Neural cell (in vitro differentiated cells): ENCODE measurements at regions not wholly inside any gene's neighbourhood (a gene's known extent, or its start where the extent isn't known, plus 50 kb on each side); places are given as distances from the start of the nearest gene placed in this dataset.

Experiments
- H2AFZ ChIP-seq: fragments of 200-600, 300-800 bp; sonication (generic), shearing (Covaris generic); 2 replicates; pipeline ENCODE4 v1.6.0; 2014; ENCODE audit warnings: low read depth, mild to moderate bottlenecking, antibody characterized with exemption, low read length, moderate library complexity
- H3F3A ChIP-seq: fragments of 200-600 bp; shearing (Covaris generic); 2 replicates; pipeline ENCODE4 v1.6.1; 2016; ENCODE audit warnings: mild to moderate bottlenecking, moderate library complexity, mixed read lengths, antibody characterized with exemption, low read length; ENCODE audit not compliant: insufficient read depth, poor library complexity, severe bottlenecking
- H3K27ac ChIP-seq: fragments of 200-600, 300-800 bp; sonication (generic), shearing (Covaris generic); 2 replicates; pipeline ENCODE4 v1.5.1; 2014; ENCODE audit warnings: mild to moderate bottlenecking, low read length, moderate library complexity
- H3K27me3 ChIP-seq: fragments of 300-800, 200-600 bp; sonication (generic), shearing (Covaris generic); 2 replicates; pipeline ENCODE4 v1.6.0; 2014; ENCODE audit warnings: mild to moderate bottlenecking, low read depth, low read length, moderate library complexity; ENCODE audit not compliant: insufficient read depth
- H3K36me3 ChIP-seq: fragments of 300-800, 200-600 bp; sonication (generic), shearing (Covaris generic); 2 replicates; pipeline ENCODE4 v1.5.1; 2014; ENCODE audit warnings: mild to moderate bottlenecking, antibody characterized with exemption, low read length, moderate library complexity; ENCODE audit not compliant: insufficient read depth
- H3K4me2 ChIP-seq: fragments of 300-800, 200-600 bp; sonication (generic), shearing (Covaris generic); 2 replicates; pipeline ENCODE4 v1.6.0; 2014; ENCODE audit warnings: mild to moderate bottlenecking, low read length
- H3K4me3 ChIP-seq: fragments of 300-800, 200-600 bp; sonication (generic), shearing (Covaris generic); 2 replicates; pipeline ENCODE4 v1.5.1; 2014; ENCODE audit warnings: mild to moderate bottlenecking, low read length, moderate library complexity
- H3K79me2 ChIP-seq: fragments of 200-600 bp; shearing (Covaris generic); replicated peaks from 2 replicates; pipeline ENCODE4 v1.6.0; 2014; ENCODE audit warnings: mild to moderate bottlenecking, low read length, moderate library complexity; ENCODE audit not compliant: insufficient read depth
- H3K9ac ChIP-seq: fragments of 300-800, 200-600 bp; sonication (generic), shearing (Covaris generic); 2 replicates; pipeline ENCODE4 v1.6.1; 2016; ENCODE audit warnings: mild to moderate bottlenecking, low read length, mixed read lengths
- H3K9me2 ChIP-seq: fragments of 200-600 bp; shearing (Covaris generic); 2 replicates; pipeline ENCODE4 v1.6.1; 2016; ENCODE audit warnings: mild to moderate bottlenecking, low read length, mixed read lengths; ENCODE audit not compliant: insufficient read depth
- H3K9me3 ChIP-seq: fragments of 200-600, 300-800 bp; sonication (generic), shearing (Covaris generic); 2 replicates; pipeline ENCODE4 v1.6.1; 2016; ENCODE audit warnings: mild to moderate bottlenecking, mixed run types, low read length, moderate library complexity, mixed read lengths
- H4K20me1 ChIP-seq: fragments of 200-600 bp; shearing (Covaris generic); 2 replicates; pipeline ENCODE4 v1.6.1; 2016; ENCODE audit warnings: mild to moderate bottlenecking, mixed run types; ENCODE audit not compliant: insufficient read depth
- EP300 ChIP-seq: fragments of 450-650 bp; conservative IDR thresholded peaks from 2 replicates; pipeline ENCODE4 v1.6.1; 2014; ENCODE audit warnings: antibody characterized with exemption, mild to moderate bottlenecking, moderate library complexity; ENCODE audit not compliant: poor library complexity, severe bottlenecking
- EZH2 ChIP-seq: fragments of 200-600, 300-800 bp; shearing (Covaris generic), sonication (generic); IDR thresholded peaks from 2 replicates; pipeline ENCODE4 v1.6.1; 2014; ENCODE audit warnings: antibody characterized with exemption, low read length, borderline replicate concordance, mild to moderate bottlenecking; ENCODE audit not compliant: insufficient read depth, poor library complexity, severe bottlenecking
- MXI1 ChIP-seq: fragments of 450-650 bp; conservative IDR thresholded peaks from 2 replicates; pipeline ENCODE4 v1.6.1; 2014; ENCODE audit warnings: antibody characterized with exemption, mild to moderate bottlenecking; ENCODE audit not compliant: poor library complexity, severe bottlenecking
- POLR2AphosphoS5 ChIP-seq: IDR thresholded peaks from 2 replicates; pipeline ENCODE4 v1.6.1; 2012
- RAD21 ChIP-seq: fragments of 450-650 bp; conservative IDR thresholded peaks from 2 replicates; pipeline ENCODE4 v1.6.1; 2014; ENCODE audit warnings: antibody characterized with exemption, mild to moderate bottlenecking, moderate library complexity
- SMC3 ChIP-seq: fragments of 450-650 bp; conservative IDR thresholded peaks from 2 replicates; pipeline ENCODE4 v1.6.1; 2014; ENCODE audit warnings: antibody characterized with exemption, mild to moderate bottlenecking, moderate library complexity; ENCODE audit not compliant: poor library complexity
- TAF1 ChIP-seq: IDR thresholded peaks from 2 replicates; pipeline ENCODE4 v1.6.1; 2012; ENCODE audit warnings: low read depth
- TF ChIP-seq, protein P1 (sequence below): fragments of 450-650 bp; IDR thresholded peaks from 2 replicates; pipeline ENCODE4 v1.5.1; 2014; ENCODE audit warnings: antibody characterized with exemption, mild to moderate bottlenecking, moderate library complexity; ENCODE audit not compliant: poor library complexity, severe bottlenecking
- TF ChIP-seq, protein P2 (sequence below): IDR thresholded peaks from 2 replicates; pipeline ENCODE4 v1.6.1; 2012; ENCODE audit warnings: borderline replicate concordance

DNA sequence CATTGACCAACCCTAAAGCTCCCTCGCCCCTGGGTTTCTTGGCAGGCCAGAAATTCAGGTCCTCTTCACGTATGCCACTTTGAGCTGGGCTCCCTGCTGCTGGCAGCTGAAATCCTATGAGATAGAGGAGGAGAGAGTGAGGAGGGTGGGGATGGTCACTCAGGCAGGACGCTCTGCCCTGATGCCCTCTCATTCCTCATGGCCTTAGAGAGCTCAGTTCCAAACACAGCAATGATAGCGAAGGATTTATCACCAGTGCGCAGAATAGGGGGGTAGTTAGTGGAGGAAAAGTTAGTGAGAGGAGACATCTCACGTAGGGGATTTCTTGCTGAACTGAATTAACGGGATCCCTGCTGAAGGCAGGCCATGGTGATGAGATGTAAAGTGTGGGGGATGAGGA, 84.2 kb upstream of the PMEPA1 start:
- H4K20me1 ChIP-seq: no peaks in the 10 kb centered on the region
- no peak overlapping the region for H3K4me3 ChIP-seq
- no peak for TF ChIP-seq RAD21
- TF ChIP-seq MXI1: no peak
- TF ChIP-seq, protein P1, sequence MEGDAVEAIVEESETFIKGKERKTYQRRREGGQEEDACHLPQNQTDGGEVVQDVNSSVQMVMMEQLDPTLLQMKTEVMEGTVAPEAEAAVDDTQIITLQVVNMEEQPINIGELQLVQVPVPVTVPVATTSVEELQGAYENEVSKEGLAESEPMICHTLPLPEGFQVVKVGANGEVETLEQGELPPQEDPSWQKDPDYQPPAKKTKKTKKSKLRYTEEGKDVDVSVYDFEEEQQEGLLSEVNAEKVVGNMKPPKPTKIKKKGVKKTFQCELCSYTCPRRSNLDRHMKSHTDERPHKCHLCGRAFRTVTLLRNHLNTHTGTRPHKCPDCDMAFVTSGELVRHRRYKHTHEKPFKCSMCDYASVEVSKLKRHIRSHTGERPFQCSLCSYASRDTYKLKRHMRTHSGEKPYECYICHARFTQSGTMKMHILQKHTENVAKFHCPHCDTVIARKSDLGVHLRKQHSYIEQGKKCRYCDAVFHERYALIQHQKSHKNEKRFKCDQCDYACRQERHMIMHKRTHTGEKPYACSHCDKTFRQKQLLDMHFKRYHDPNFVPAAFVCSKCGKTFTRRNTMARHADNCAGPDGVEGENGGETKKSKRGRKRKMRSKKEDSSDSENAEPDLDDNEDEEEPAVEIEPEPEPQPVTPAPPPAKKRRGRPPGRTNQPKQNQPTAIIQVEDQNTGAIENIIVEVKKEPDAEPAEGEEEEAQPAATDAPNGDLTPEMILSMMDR: no peak
- TF ChIP-seq, protein P2, sequence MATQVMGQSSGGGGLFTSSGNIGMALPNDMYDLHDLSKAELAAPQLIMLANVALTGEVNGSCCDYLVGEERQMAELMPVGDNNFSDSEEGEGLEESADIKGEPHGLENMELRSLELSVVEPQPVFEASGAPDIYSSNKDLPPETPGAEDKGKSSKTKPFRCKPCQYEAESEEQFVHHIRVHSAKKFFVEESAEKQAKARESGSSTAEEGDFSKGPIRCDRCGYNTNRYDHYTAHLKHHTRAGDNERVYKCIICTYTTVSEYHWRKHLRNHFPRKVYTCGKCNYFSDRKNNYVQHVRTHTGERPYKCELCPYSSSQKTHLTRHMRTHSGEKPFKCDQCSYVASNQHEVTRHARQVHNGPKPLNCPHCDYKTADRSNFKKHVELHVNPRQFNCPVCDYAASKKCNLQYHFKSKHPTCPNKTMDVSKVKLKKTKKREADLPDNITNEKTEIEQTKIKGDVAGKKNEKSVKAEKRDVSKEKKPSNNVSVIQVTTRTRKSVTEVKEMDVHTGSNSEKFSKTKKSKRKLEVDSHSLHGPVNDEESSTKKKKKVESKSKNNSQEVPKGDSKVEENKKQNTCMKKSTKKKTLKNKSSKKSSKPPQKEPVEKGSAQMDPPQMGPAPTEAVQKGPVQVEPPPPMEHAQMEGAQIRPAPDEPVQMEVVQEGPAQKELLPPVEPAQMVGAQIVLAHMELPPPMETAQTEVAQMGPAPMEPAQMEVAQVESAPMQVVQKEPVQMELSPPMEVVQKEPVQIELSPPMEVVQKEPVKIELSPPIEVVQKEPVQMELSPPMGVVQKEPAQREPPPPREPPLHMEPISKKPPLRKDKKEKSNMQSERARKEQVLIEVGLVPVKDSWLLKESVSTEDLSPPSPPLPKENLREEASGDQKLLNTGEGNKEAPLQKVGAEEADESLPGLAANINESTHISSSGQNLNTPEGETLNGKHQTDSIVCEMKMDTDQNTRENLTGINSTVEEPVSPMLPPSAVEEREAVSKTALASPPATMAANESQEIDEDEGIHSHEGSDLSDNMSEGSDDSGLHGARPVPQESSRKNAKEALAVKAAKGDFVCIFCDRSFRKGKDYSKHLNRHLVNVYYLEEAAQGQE: no peak
- TF ChIP-seq EZH2: no peak
- TF ChIP-seq SMC3: no peak
- TF ChIP-seq TAF1: no peak
- TF ChIP-seq POLR2AphosphoS5: no peak
- TF ChIP-seq EP300: no peak

DNA sequence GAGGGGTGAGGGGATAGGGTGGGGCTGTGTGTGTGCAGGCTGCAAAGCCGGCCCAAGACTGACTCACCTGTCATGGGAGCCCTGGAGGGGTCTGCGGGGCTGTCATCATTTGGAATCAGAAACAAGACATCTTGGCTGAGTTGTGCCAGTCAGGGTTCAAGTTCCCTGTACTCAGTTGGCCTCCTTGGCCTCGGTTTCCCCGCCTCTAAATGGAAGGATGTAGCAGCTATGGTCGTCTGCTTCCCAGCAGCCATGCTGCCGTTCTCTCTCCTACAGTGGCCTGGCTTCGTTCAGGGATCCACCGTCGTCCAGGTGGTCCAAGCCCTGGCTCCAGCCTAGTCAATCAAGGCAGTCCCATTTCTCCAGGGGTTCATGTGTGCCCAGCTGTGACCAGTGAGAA, 83.6 kb upstream of the PMEPA1 start:
- H3K4me2 ChIP-seq: no peak overlapping the region
- no peaks in the 10 kb centered on the region for H3K9me3 ChIP-seq
- H3K27me3 ChIP-seq: no peaks in the 10 kb centered on the region
- H2AFZ ChIP-seq: no peak overlapping the region
- no peaks in the 10 kb centered on the region for H3K79me2 ChIP-seq
- no peak overlapping the region for H3K4me3 ChIP-seq
- no peaks in the 10 kb centered on the region for H3K9me2 ChIP-seq
- no peaks in the 10 kb centered on the region for H4K20me1 ChIP-seq
- no peak overlapping the region for H3K27ac ChIP-seq
- no peak overlapping the region for H3K9ac ChIP-seq
- H3F3A ChIP-seq: no peaks in the 10 kb centered on the region
- TF ChIP-seq POLR2AphosphoS5 (no peak), MXI1 (no peak), RAD21 (no peak), EZH2 (no peak)
- TF ChIP-seq, protein P2: no peak
- H3K36me3 ChIP-seq: no peaks in the 10 kb centered on the region

More for the DNA sequence above, 84.2 kb upstream of the PMEPA1 start:
- Histone ChIP-seq H3K36me3 (no peaks in the 10 kb centered on the region), H3K9me2 (no peaks in the 10 kb centered on the region), H3K4me2 (no peak overlapping the region), H3K27me3 (no peaks in the 10 kb centered on the region), H3K79me2 (no peaks in the 10 kb centered on the region), H3F3A (no peaks in the 10 kb centered on the region), H3K27ac (no peak overlapping the region), H2AFZ (no peak overlapping the region), H3K9ac (no peak overlapping the region), H3K9me3 (no peaks in the 10 kb centered on the region)
